Small intestine (tissue), 7 donors: ENCODE measurements at regions not wholly inside any gene's neighbourhood (a gene's known extent, or its start where the extent isn't known, plus 50 kb on each side); places are given as distances from the start of the nearest gene placed in this dataset.

ENCODE experiments used
- DNase-seq, 2 donors: peaks; one replicate each; pipeline versions ENCODE4 v3.0.0 to v3.0.0-alpha.2; 2013
- FAIRE-seq: peaks from 2 replicates; lab custom pipeline; 2012; peaks lifted over from hg19 to GRCh38; lab: Jason Lieb, UNC
- H3K27ac ChIP-seq, 3 donors: one replicate each; pipeline ENCODE4 v1.5.1; 2013; ENCODE audit warnings: low read length in 2 of 3, mild to moderate bottlenecking in 2 of 3, control low read depth in 1 of 3, inconsistent platforms in 1 of 3, low read depth in 1 of 3, moderate library complexity in 1 of 3
- H3K27me3 ChIP-seq, 3 donors: one replicate each; pipeline ENCODE4 v1.6.1; 2013; ENCODE audit warnings: low read length in 3 of 3, inconsistent platforms in 1 of 3; ENCODE audit not compliant: control insufficient read depth in 3 of 3, insufficient read depth in 3 of 3
- H3K36me3 ChIP-seq, 3 donors: one replicate each; pipeline ENCODE4 v1.6.1; 2013; ENCODE audit warnings: low read length in 3 of 3, inconsistent platforms in 1 of 3, low read depth in 1 of 3, mild to moderate bottlenecking in 1 of 3, moderate library complexity in 1 of 3; ENCODE audit not compliant: control insufficient read depth in 3 of 3, insufficient read depth in 2 of 3
- H3K4me1 ChIP-seq, 3 donors: one replicate each; pipeline ENCODE4 v1.6.1; 2013; ENCODE audit warnings: low read length in 2 of 3, inconsistent platforms in 1 of 3, low read depth in 1 of 3, mild to moderate bottlenecking in 1 of 3, moderate library complexity in 1 of 3; ENCODE audit not compliant: control insufficient read depth in 3 of 3, insufficient read depth in 2 of 3
- H3K4me3 ChIP-seq, 3 donors: one replicate each; pipeline ENCODE4 v1.5.1; 2013; ENCODE audit warnings: low read length in 3 of 3, control low read depth in 1 of 3, inconsistent platforms in 1 of 3, low read depth in 1 of 3, mild to moderate bottlenecking in 1 of 3, moderate library complexity in 1 of 3
- H3K9me3 ChIP-seq, 2 donors: one replicate each; pipeline ENCODE4 v1.6.1; 2013; ENCODE audit warnings: low read depth in 1 of 2, low read length in 1 of 2; ENCODE audit not compliant: control insufficient read depth in 2 of 2, insufficient read depth in 1 of 2
- WGBS, 3 donors: extraction: QIAGEN DNeasy Blood & Tissue Kit; methylation state at CpG; one replicate each; pipeline ENCODE4 v1.1.7; 2013; 5-methylcytosine and 5-hydroxymethylcytosine counted together
- donor health status: healthy with polysubstance abuse.
- donor health status: control.
- donor health status: control.
- donor health status: Bipolar disorder and iron deficiency.
- donor health status: healthy.

- DNase-seq, result peak in 1 of 2 donors; percentile 59
- H3K36me3 ChIP-seq, result no peaks in the 10 kb centered on the region
- H3K27me3 ChIP-seq, result no peaks in the 10 kb centered on the region
- H3K9me3 ChIP-seq, result no peaks in the 10 kb centered on the region
- H3K27ac ChIP-seq, result peak overlapping the region in 1 of 3 donors; percentile 11
- H3K4me1 ChIP-seq, result no peaks in the 10 kb centered on the region
- H3K4me3 ChIP-seq, result no peak overlapping the region
- 41 to 74% (median 68%) methylated on average over 14 to 18 of the region's 18 CpGs for WGBS, 3 donors
- no peak for FAIRE-seq
Measured at GRCh38 chr5:160175438-160176218, 53.7 kb upstream of the FABP6 start.

GRCh38 chr5:160174780-160175437 is 54.4 kb upstream of the FABP6 start:
- DNase-seq, result no peak
- Histone ChIP-seq H3K27me3 (no peaks in the 10 kb centered on the region), H3K4me1 (no peaks in the 10 kb centered on the region), H3K9me3 (no peaks in the 10 kb centered on the region), H3K27ac (peak overlapping the region in 1 of 3 donors; percentile 11), H3K36me3 (no peaks in the 10 kb centered on the region), H3K4me3 (no peak overlapping the region)
- WGBS, 3 donors, result 80 to 88% (median 81%) methylated on average over 4 of the region's 4 CpGs
- FAIRE-seq, result no peak

GRCh38 chr5:160174290-160174689 is 55.0 kb upstream of the FABP6 start:
- 85 to 90% (median 88%) methylated on average over 5 of the region's 5 CpGs for WGBS, 3 donors
- H3K4me3 ChIP-seq, result no peak overlapping the region
- FAIRE-seq (no peak), DNase-seq (no peak)
- no peak overlapping the region for H3K27ac ChIP-seq
- no peaks in the 10 kb centered on the region for H3K27me3 ChIP-seq
- H3K4me1 ChIP-seq, result no peaks in the 10 kb centered on the region
- no peaks in the 10 kb centered on the region for H3K36me3 ChIP-seq
- no peaks in the 10 kb centered on the region for H3K9me3 ChIP-seq

GRCh38 chr5:160171666-160172065 is 52.4 kb upstream of the PWWP2A start:
- no peak overlapping the region for H3K27ac ChIP-seq
- H3K27me3 ChIP-seq, result no peaks in the 10 kb centered on the region
- no peak for FAIRE-seq
- no peaks in the 10 kb centered on the region for H3K36me3 ChIP-seq
- H3K4me1 ChIP-seq, result no peaks in the 10 kb centered on the region
- H3K4me3 ChIP-seq, result no peak overlapping the region
- no peak for DNase-seq
- no peaks in the 10 kb centered on the region for H3K9me3 ChIP-seq
- WGBS, 3 donors, result 60 to 74% (median 67%) methylated on average over 2 of the region's 2 CpGs

GRCh38 chr5:160169326-160169725 is 50.1 kb upstream of the PWWP2A start:
- Histone ChIP-seq H3K4me3 (no peak overlapping the region), H3K4me1 (peaks cover 0 to 7% (median 0%) of the 10 kb centered on the region in 3 donors), H3K36me3 (no peaks in the 10 kb centered on the region), H3K27ac (peak overlapping the region in 1 of 3 donors; percentile 9), H3K27me3 (no peaks in the 10 kb centered on the region), H3K9me3 (no peaks in the 10 kb centered on the region)
- DNase-seq, result no peak
- no peak for FAIRE-seq
- WGBS, 3 donors, result 64 to 84% (median 75%) methylated on average over 3 of the region's 3 CpGs
